ENCODE measurements at regions not wholly inside any gene's neighbourhood (a gene's known extent, or its start where the extent isn't known, plus 50 kb on each side); places are given as distances from the start of the nearest gene placed in this dataset.

DNA sequence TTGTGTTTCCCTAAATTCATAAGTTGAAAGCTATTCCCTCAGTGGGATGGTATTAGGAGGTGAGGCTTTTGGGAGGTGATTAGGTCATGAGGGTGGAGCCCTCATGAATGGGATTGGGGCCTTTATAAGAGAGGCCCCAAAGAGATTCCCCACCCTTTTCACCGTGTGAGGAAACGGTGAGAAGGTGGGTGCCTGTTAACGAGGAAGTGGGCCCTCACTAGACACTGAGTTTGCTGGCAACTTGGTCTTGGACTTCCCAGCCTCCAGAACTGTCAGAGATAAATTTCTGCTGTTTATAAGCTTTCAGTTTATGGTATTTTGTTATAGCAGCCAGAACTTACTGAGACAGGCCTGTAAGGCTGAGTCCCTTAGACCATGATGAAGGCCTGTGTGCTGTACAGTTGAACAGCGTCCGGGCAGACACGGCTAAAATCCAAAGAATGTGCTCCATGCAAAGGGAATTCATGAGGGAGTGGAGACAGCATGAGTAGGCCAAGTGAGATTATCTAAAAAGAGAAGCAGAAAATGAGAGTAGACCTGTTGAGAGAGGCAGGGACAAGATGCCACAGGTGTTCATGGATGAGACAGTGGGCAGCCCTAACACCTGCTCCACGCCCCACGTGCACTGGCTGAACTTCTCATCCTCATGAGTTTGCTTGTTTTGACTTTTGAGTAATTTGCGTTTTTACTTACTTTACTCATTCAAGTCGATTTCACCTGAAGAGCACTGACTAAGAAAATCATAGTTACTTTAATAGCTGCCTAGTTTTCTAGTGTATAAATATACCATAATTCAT is 66.9 kb upstream of the SFMBT2 start:
- no peak overlapping the region for H3K4me3 Mint-ChIP-seq
- DNase-seq (ENCODE audit: low spot score) (no peak), ATAC-seq (no peak)
- no peaks in the 10 kb centered on the region for H3K27me3 Mint-ChIP-seq (ENCODE audit: low read depth)
- TF ChIP-seq NFATC4 (CRISPR knock-in tag; IDR thresholded peaks at IDR 0.05), result no peak
- no peak for TF ChIP-seq ELF4 (CRISPR knock-in tag; IDR thresholded peaks at IDR 0.05; ENCODE audit: low read depth)
- TF ChIP-seq ETV6 (CRISPR knock-in tag; IDR thresholded peaks at IDR 0.05), result no peak
- no peak for TF ChIP-seq RELA (CRISPR knock-in tag; IDR thresholded peaks at IDR 0.05; ENCODE audit: borderline replicate concordance)
- TF ChIP-seq CREB1 (CRISPR knock-in tag; IDR thresholded peaks at IDR 0.05), result no peak
- TF ChIP-seq, protein P1, sequence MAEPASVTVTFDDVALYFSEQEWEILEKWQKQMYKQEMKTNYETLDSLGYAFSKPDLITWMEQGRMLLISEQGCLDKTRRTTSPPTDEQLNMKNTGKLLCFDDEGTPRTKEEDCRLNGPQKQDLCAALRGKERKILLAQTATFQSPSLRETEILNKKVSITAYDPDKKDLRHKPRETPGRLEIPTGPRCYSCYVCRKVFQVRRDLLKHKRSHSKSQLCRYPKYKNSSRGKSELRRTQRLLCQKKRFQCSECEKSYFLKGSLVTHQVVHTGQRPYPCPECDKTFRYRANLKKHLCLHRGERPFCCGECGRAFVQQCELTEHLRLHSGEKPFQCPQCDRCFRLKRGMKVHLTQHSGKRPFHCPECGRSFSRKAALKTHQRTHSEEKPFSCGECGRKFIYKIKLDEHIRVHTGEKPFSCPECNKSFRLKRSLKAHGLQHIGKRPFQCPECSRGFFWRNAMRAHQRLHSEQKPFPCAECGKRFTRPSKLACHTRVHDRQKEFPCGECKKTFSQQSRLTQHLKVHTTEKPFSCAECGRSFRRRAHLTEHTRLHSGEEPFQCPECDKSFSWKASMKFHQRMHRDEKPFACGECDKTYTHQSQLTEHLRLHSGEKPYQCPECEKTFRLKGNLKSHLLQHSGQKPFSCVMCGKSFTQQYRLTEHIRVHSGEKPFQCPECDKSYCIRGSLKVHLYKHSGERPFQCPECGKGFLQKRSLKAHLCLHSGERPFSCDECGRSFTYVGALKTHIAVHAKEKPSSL (CRISPR knock-in tag; conservative IDR thresholded peaks at IDR 0.05), result no peak
- TF ChIP-seq, protein P2, sequence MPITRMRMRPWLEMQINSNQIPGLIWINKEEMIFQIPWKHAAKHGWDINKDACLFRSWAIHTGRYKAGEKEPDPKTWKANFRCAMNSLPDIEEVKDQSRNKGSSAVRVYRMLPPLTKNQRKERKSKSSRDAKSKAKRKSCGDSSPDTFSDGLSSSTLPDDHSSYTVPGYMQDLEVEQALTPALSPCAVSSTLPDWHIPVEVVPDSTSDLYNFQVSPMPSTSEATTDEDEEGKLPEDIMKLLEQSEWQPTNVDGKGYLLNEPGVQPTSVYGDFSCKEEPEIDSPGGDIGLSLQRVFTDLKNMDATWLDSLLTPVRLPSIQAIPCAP (CRISPR knock-in tag; IDR thresholded peaks at IDR 0.05), result no peak
- TF ChIP-seq EMX1 (CRISPR knock-in tag; IDR thresholded peaks at IDR 0.05), result no peak
- TF ChIP-seq ZNF396 (CRISPR knock-in tag; IDR thresholded peaks at IDR 0.05; ENCODE audit: borderline replicate concordance), result no peak
- TF ChIP-seq ZNF423 (CRISPR knock-in tag; IDR thresholded peaks at IDR 0.05), result no peak
- no peak for TF ChIP-seq GRHL2 (CRISPR knock-in tag; IDR thresholded peaks at IDR 0.05; ENCODE audit: insufficient replicate concordance, severe bottlenecking)
- TF ChIP-seq ZNF317 (CRISPR knock-in tag; IDR thresholded peaks at IDR 0.05; ENCODE audit: borderline replicate concordance, low read depth), result no peak
- no peak for TF ChIP-seq CBFB (CRISPR knock-in tag; IDR thresholded peaks at IDR 0.05; ENCODE audit: low read depth)
- H3K4me1 Mint-ChIP-seq, result peaks cover 25% of the 10 kb centered on the region
- no peak overlapping the region for H3K27ac Mint-ChIP-seq
- H3K36me3 Mint-ChIP-seq, result no peaks in the 10 kb centered on the region
- ChIA-PET CTCF (no interaction called here), POLR2A (no interaction called here)
- peaks cover 7% of the 10 kb centered on the region; the same call in 1 of the 2 replicates for H3K9me3 Mint-ChIP-seq

DNA sequence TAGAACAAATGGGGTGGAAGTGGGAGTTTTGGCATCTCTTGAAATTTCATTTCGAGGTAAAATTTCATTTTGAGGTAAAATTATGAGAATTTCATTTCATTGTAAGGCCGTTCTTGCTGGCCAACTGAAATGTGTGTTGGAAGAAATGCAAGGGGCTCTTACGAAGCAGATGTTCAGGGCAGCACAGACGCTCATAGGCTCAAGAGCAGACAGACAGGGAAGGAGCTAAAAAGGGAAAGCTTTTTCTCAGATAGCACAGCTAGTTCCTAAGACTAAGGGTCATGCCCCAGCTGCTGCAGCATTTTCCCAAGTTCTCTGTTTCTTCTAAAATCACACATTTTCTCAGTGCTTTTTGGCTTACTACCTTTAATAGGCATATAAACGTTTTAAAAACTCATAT is 65.1 kb upstream of the SFMBT2 start:
- ATAC-seq, result no peak
- no peaks in the 10 kb centered on the region for H3K27me3 Mint-ChIP-seq (ENCODE audit: low read depth)
- ChIA-PET CTCF (no interaction called here), POLR2A (no interaction called here)
- H3K4me3 Mint-ChIP-seq, result peak overlapping the region; percentile 45; the same call in 1 of the 2 replicates
- no peaks in the 10 kb centered on the region for H3K36me3 Mint-ChIP-seq
- peaks cover 18% of the 10 kb centered on the region for H3K4me1 Mint-ChIP-seq
- no peak for DNase-seq (ENCODE audit: low spot score)
- TF ChIP-seq GTF2I (CRISPR knock-in tag; conservative IDR thresholded peaks at IDR 0.05), result no peak
- TF ChIP-seq NR1H2 (CRISPR knock-in tag; IDR thresholded peaks at IDR 0.05), result no peak
- TF ChIP-seq ZBTB21 (CRISPR knock-in tag; IDR thresholded peaks at IDR 0.05; ENCODE audit: borderline replicate concordance), result no peak
- no peak for TF ChIP-seq RELA (CRISPR knock-in tag; IDR thresholded peaks at IDR 0.05; ENCODE audit: borderline replicate concordance)
- no peak for TF ChIP-seq TEAD4 (CRISPR knock-in tag; IDR thresholded peaks at IDR 0.05)
- TF ChIP-seq, protein P3, sequence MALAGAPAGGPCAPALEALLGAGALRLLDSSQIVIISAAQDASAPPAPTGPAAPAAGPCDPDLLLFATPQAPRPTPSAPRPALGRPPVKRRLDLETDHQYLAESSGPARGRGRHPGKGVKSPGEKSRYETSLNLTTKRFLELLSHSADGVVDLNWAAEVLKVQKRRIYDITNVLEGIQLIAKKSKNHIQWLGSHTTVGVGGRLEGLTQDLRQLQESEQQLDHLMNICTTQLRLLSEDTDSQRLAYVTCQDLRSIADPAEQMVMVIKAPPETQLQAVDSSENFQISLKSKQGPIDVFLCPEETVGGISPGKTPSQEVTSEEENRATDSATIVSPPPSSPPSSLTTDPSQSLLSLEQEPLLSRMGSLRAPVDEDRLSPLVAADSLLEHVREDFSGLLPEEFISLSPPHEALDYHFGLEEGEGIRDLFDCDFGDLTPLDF (CRISPR knock-in tag; IDR thresholded peaks at IDR 0.05), result no peak
- no peak for TF ChIP-seq ZNF138 (CRISPR knock-in tag; conservative IDR thresholded peaks at IDR 0.05)
- TF ChIP-seq, protein P4, sequence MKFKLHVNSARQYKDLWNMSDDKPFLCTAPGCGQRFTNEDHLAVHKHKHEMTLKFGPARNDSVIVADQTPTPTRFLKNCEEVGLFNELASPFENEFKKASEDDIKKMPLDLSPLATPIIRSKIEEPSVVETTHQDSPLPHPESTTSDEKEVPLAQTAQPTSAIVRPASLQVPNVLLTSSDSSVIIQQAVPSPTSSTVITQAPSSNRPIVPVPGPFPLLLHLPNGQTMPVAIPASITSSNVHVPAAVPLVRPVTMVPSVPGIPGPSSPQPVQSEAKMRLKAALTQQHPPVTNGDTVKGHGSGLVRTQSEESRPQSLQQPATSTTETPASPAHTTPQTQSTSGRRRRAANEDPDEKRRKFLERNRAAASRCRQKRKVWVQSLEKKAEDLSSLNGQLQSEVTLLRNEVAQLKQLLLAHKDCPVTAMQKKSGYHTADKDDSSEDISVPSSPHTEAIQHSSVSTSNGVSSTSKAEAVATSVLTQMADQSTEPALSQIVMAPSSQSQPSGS (CRISPR knock-in tag; IDR thresholded peaks at IDR 0.05; ENCODE audit: borderline replicate concordance, low read depth), result no peak
- no peak overlapping the region for H3K27ac Mint-ChIP-seq
- H3K9me3 Mint-ChIP-seq, result peaks cover 7% of the 10 kb centered on the region; the same call in 1 of the 2 replicates
